GM12875 (cell line): ENCODE measurements at regions not wholly inside any gene's neighbourhood (a gene's known extent, or its start where the extent isn't known, plus 50 kb on each side); places are given as distances from the start of the nearest gene placed in this dataset.

ENCODE experiments used
- H3K4me3 ChIP-seq: one replicate; pipeline ENCODE4 v1.5.1; 2011; ENCODE audit warnings: low read depth, low read length, control low read depth
- TF ChIP-seq, protein P1 (sequence below): IDR thresholded peaks from 2 replicates; pipeline ENCODE4 v1.5.1; 2011; ENCODE audit warnings: low read depth, mild to moderate bottlenecking, control low read depth, inconsistent platforms, low read length, moderate library complexity, borderline replicate concordance; ENCODE audit not compliant: insufficient read depth

- TF ChIP-seq, protein P1, sequence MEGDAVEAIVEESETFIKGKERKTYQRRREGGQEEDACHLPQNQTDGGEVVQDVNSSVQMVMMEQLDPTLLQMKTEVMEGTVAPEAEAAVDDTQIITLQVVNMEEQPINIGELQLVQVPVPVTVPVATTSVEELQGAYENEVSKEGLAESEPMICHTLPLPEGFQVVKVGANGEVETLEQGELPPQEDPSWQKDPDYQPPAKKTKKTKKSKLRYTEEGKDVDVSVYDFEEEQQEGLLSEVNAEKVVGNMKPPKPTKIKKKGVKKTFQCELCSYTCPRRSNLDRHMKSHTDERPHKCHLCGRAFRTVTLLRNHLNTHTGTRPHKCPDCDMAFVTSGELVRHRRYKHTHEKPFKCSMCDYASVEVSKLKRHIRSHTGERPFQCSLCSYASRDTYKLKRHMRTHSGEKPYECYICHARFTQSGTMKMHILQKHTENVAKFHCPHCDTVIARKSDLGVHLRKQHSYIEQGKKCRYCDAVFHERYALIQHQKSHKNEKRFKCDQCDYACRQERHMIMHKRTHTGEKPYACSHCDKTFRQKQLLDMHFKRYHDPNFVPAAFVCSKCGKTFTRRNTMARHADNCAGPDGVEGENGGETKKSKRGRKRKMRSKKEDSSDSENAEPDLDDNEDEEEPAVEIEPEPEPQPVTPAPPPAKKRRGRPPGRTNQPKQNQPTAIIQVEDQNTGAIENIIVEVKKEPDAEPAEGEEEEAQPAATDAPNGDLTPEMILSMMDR: no peak
- no peak overlapping the region for H3K4me3 ChIP-seq
These were observed 88.9 kb upstream of the ARHGAP29 start for GRCh38 chr1:94326329-94326728.

DNA sequence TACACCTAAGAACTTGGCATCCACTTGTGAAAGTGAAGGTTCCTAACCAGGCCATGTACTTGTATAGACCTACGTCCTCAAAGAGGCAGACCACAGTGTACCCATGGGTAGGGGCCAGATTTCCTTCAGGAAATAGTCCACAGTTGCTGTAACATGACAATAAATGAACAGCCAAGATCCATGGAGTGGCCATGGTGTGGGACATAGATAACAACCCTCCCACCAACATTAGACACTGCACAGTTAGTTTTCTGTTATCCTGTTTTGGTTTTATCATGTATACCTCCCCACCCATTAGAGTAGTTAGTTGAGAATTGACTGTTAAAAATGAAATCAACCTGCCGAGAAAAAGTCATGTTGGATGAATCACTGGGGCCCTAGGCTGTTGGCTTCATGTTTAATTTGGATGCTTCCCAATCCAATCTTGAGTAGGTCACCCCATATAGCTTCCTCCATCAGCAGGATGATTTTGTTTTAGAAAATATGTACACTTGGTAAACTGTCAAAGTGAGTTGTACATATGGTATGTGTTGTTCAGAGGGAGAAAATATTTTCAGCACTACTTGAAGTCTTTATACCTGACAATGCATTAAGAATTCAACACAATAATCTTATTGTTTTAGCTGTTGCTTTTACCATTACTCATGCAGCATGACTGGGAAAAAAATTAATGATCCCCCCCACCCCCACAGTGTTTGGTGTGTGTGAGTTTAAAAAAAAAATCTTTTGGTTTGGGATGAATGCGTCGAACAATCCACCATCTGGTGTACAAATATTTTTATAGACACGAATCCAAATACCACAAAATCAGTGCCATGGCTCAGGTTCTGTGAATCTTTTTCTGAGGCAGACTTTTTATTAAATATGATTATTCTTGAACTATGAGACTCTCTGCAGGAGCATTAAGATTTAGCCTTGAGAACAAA, 88.3 kb upstream of the ARHGAP29 start:
- TF ChIP-seq, protein P1: no peak
- no peak overlapping the region for H3K4me3 ChIP-seq

DNA sequence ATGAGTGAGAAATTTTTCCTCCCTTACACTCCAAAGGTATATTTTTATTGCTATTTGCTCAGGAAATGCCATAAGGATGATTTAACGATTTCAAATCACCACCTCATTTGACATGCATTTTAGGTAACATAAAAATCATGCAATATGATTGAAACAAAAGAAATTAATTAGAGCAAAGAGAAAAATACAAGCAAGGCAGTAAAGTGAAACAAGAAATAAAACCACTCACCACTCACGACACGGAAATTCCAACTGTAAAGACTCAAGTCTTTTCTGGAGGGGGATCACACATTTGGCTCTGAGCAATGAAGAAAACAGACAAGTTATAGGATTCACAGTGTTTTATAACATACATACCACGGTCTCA, 86.8 kb upstream of the ARHGAP29 start:
- H3K4me3 ChIP-seq: no peak overlapping the region
- TF ChIP-seq, protein P1: no peak

DNA sequence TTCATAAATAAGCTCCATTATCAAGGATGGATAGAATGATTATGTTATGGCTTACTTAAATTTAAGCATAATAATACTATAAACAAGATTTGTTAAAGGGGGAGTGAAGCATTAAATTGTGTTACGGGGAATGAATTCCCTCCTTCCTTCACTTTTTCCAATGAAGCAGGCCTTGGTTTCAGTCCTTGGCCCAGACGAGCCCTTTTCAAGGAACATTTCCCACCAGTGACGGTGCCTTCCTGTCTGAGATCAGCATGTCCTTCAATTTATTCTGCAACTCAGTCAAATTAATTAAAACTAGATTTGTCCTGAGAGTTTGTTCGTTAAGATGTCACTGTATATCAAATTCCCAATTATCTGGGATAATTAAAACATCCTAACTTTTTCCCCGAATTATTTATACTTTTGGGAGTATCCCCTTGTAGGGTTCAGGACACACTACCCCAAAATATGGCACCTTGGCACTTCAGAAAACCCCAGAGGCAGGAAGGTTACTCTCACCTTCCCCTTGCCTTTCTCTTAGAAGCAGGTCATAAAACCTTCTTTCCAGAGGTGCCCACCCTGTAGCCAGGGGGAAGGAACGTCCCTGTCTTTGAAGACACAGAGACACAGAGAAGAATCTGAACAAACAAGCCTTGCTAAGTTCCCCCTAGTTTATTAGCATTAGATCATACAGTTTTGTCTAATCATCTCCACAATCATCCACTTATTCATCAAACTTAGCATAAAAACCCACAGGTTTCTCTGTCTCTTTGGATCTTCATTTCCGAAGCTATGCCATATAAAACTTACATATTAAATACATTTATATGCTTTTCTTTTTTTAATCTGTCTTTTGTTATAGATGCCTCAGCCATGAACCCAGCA, 86.2 kb upstream of the ARHGAP29 start:
- TF ChIP-seq, protein P1: no peak
- H3K4me3 ChIP-seq: no peak overlapping the region

GRCh38 chr1:94322696-94323095, 85.3 kb upstream of the ARHGAP29 start:
- TF ChIP-seq, protein P1: no peak
- H3K4me3 ChIP-seq: no peak overlapping the region

DNA sequence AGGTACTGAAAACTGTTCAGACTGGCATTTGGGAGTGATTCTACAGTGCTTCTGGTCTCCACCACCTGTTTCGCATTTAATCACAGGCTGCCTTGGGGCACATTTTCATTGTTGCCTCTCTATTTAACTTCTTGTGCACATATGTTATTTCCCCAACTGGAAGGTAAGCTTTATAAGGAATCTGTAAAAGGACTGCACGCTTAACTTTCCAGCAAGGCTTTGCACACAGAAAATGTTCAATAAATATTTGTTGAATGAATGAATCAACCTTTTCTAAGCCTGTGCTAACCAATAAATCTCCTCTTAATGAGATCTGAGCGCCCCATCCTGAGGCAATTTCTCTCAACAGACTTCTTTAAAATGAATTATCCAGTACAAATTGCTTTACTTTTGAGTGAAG, 84.3 kb upstream of the ARHGAP29 start:
- TF ChIP-seq, protein P1: no peak

More for the DNA sequence above, 84.3 kb upstream of the ARHGAP29 start:
- no peak overlapping the region for H3K4me3 ChIP-seq
